HG03342 (cell line): ENCODE measurements at regions not wholly inside any gene's neighbourhood (a gene's known extent, or its start where the extent isn't known, plus 50 kb on each side); places are given as distances from the start of the nearest gene placed in this dataset.

Source experiments
- ATAC-seq: cut with Tn5 transposase; IDR thresholded peaks from one replicate; pipeline ENCODE4 v1.9.1; 2021; ENCODE audit warnings: mild to moderate bottlenecking, moderate library complexity; ENCODE audit not compliant: unreplicated experiment

- ATAC-seq, result no peak
These were observed 958.4 kb downstream of the TYW1 start for GRCh38 chr7:67955061-67955460.

GRCh38 chr7:67962863-67963262 is 966.2 kb downstream of the TYW1 start:
- ATAC-seq, result no peak

- no peak for ATAC-seq
These were observed 979.9 kb downstream of the TYW1 start for GRCh38 chr7:67976490-67976889.

GRCh38 chr7:67983486-67983885 is 986.9 kb downstream of the TYW1 start:
- ATAC-seq, result no peak

- ATAC-seq, result no peak
These were observed 987.7 kb downstream of the TYW1 start for GRCh38 chr7:67984326-67984725.

- ATAC-seq, result no peak
These were observed 992.5 kb downstream of the TYW1 start for GRCh38 chr7:67989142-67989541.

- ATAC-seq, result no peak
These were observed 993.4 kb downstream of the TYW1 start for GRCh38 chr7:67990003-67990402.

- ATAC-seq, result no peak
These were observed 994.1 kb downstream of the TYW1 start for GRCh38 chr7:67990716-67991115.

GRCh38 chr7:67992287-67992686 is 995.7 kb downstream of the TYW1 start:
- ATAC-seq, result no peak

GRCh38 chr7:68005992-68006391 is 1009.4 kb downstream of the TYW1 start:
- no peak for ATAC-seq

- ATAC-seq, result no peak
These were observed 1010.0 kb downstream of the TYW1 start for GRCh38 chr7:68006619-68007018.

- no peak for ATAC-seq
These were observed 1013.1 kb downstream of the TYW1 start for GRCh38 chr7:68009716-68010115.

- no peak for ATAC-seq
These were observed 1017.6 kb downstream of the TYW1 start for GRCh38 chr7:68014031-68014736.

- no peak for ATAC-seq
These were observed 1018.7 kb downstream of the TYW1 start for GRCh38 chr7:68015122-68015977.

GRCh38 chr7:68015978-68016532 is 1019.4 kb downstream of the TYW1 start:
- ATAC-seq, result no peak

- ATAC-seq, result no peak
These were observed 1023.5 kb downstream of the TYW1 start for GRCh38 chr7:68020102-68020501.

- no peak for ATAC-seq
These were observed 1028.7 kb downstream of the TYW1 start for GRCh38 chr7:68025369-68025768.

- no peak for ATAC-seq
These were observed 1033.9 kb downstream of the TYW1 start for GRCh38 chr7:68030530-68030929.

GRCh38 chr7:68031180-68031943 is 1034.7 kb downstream of the TYW1 start:
- ATAC-seq, result no peak

GRCh38 chr7:68038621-68039314 is 1042.1 kb downstream of the TYW1 start:
- ATAC-seq, result no peak

GRCh38 chr7:68041554-68041953 is 1044.9 kb downstream of the TYW1 start:
- ATAC-seq, result no peak
